PC-3 (cell line): ENCODE measurements at regions not wholly inside any gene's neighbourhood (a gene's known extent, or its start where the extent isn't known, plus 50 kb on each side); places are given as distances from the start of the nearest gene placed in this dataset.

ENCODE experiments used
- ATAC-seq: fragments of 200-7000 bp; cut with Tn5 transposase; 2 replicates; pipeline ENCODE4 v1.9.1; 2020; ENCODE audit warnings: mild to moderate bottlenecking, moderate library complexity
- BruUV-seq: library from RNA; stranded (reverse); fragments of 400-500 nt; replicated peaks from 2 replicates; lab custom pipeline; 2021; lab: Mats Ljungman, UMichigan
- CTCF ChIA-PET: fragments of 300-600 bp; sonication (Branson Sonifier 250); formaldehyde crosslinking; loops from one replicate; lab custom pipeline; 2022; ENCODE audit warnings: antibody characterized with exemption; lab: Charles Lee
- POLR2A ChIA-PET: fragments of 300-600 bp; sonication (Branson Sonifier 250); formaldehyde crosslinking; loops from one replicate; lab custom pipeline; 2022; ENCODE audit warnings: antibody characterized with exemption; ENCODE audit not compliant: unreplicated experiment; lab: Charles Lee
- DNase-seq: peaks from one replicate; pipeline ENCODE4 v3.0.0-alpha.2; 2015
- H2AFZ ChIP-seq: fragments of 300-600 bp; sonication (generic); 2 replicates; pipeline ENCODE4 v1.6.0; 2016; ENCODE audit warnings: antibody characterized with exemption, low read length
- H3F3A ChIP-seq: fragments of 300-600 bp; sonication (generic); one replicate; pipeline ENCODE4 v1.6.0; 2017; ENCODE audit warnings: antibody characterized with exemption, low read length, control low read depth, mild to moderate bottlenecking; ENCODE audit not compliant: unreplicated experiment
- H3K27ac ChIP-seq: fragments of 300-600 bp; sonication (generic); 2 replicates; pipeline ENCODE4 v1.5.1; 2016; ENCODE audit warnings: mild to moderate bottlenecking, low read length
- H3K27me3 ChIP-seq: fragments of 300-600 bp; sonication (generic); 2 replicates; pipeline ENCODE4 v1.6.1; 2016; ENCODE audit warnings: low read length, mixed read lengths
- H3K36me3 ChIP-seq: fragments of 300-600 bp; sonication (generic); 2 replicates; pipeline ENCODE4 v1.6.1; 2016; ENCODE audit warnings: low read depth, mixed run types, low read length, mixed read lengths
- H3K4me1 ChIP-seq: fragments of 300-600 bp; sonication (generic); 2 replicates; pipeline ENCODE4 v1.5.1; 2016; ENCODE audit warnings: low read length; ENCODE audit not compliant: insufficient read depth
- H3K4me2 ChIP-seq: fragments of 300-600 bp; sonication (generic); 2 replicates; pipeline ENCODE4 v1.6.0; 2016; ENCODE audit warnings: low read length
- H3K4me3 ChIP-seq: fragments of 300-600 bp; sonication (generic); 2 replicates; pipeline ENCODE4 v1.5.1; 2016; ENCODE audit warnings: mild to moderate bottlenecking, low read length, mixed read lengths
- H3K79me2 ChIP-seq: fragments of 300-600 bp; sonication (generic); 2 replicates; pipeline ENCODE4 v1.6.1; 2017; ENCODE audit warnings: low read length, mixed read lengths
- H3K9ac ChIP-seq: fragments of 300-600 bp; sonication (generic); 2 replicates; pipeline ENCODE4 v1.6.0; 2016; ENCODE audit warnings: mild to moderate bottlenecking, low read length
- H3K9me2 ChIP-seq: fragments of 300-600 bp; sonication (generic); replicated peaks from 2 replicates; pipeline ENCODE4 v1.6.1; 2016; ENCODE audit warnings: mixed run types, low read length, mixed read lengths
- H3K9me3 ChIP-seq: fragments of 300-600 bp; sonication (generic); 2 replicates; pipeline ENCODE4 v1.6.1; 2016; ENCODE audit warnings: low read length, mixed read lengths
- H4K20me1 ChIP-seq: fragments of 300-600 bp; sonication (generic); 2 replicates; pipeline ENCODE4 v1.6.1; 2016; ENCODE audit warnings: low read length, mixed read lengths
- EZH2 ChIP-seq: fragments of 300-600 bp; sonication (generic); IDR thresholded peaks from one replicate; pipeline ENCODE4 v1.6.1; 2017; ENCODE audit warnings: antibody characterized with exemption, mild to moderate bottlenecking, low read length; ENCODE audit not compliant: unreplicated experiment
- EZH2phosphoT487 ChIP-seq: fragments of 300-600 bp; sonication (generic); IDR thresholded peaks from 2 replicates; pipeline ENCODE4 v1.6.1; 2018; ENCODE audit warnings: mild to moderate bottlenecking, antibody characterized with exemption, low read length, borderline replicate concordance
- intact Hi-C: fragments of 100-400 bp; cut with micrococcal nuclease; formaldehyde crosslinking; loops from 2 replicates; pipeline ENCODE4 v1.9.0; 2023
- TF ChIP-seq, protein P1 (sequence below): fragments of 300-600 bp; sonication (generic); conservative IDR thresholded peaks from 2 replicates; pipeline ENCODE4 v1.5.1; 2017; ENCODE audit warnings: antibody characterized with exemption, low read depth, mild to moderate bottlenecking, low read length

GRCh38 chr18:73717570-73717969, 430.1 kb downstream of the FBXO15 start:
- H3K27me3 ChIP-seq = no peaks in the 10 kb centered on the region
- no peaks in the 10 kb centered on the region for H3K9me3 ChIP-seq
- CTCF ChIA-PET = no interaction called here
- ATAC-seq (peak; percentile 92), DNase-seq (peak; percentile 79)
- peak overlapping the region; percentile 55 for H3K27ac ChIP-seq
- no peaks in the 10 kb centered on the region for H3K9me2 ChIP-seq
- intact Hi-C loops = no loop called here
- H3K9ac ChIP-seq = no peak overlapping the region
- H3K36me3 ChIP-seq = no peaks in the 10 kb centered on the region
- H3F3A ChIP-seq = no peaks in the 10 kb centered on the region
- no TSS peak for BruUV-seq
- H3K79me2 ChIP-seq = no peaks in the 10 kb centered on the region
- TF ChIP-seq EZH2phosphoT487 (no peak), EZH2 (no peak)
- TF ChIP-seq, protein P1, sequence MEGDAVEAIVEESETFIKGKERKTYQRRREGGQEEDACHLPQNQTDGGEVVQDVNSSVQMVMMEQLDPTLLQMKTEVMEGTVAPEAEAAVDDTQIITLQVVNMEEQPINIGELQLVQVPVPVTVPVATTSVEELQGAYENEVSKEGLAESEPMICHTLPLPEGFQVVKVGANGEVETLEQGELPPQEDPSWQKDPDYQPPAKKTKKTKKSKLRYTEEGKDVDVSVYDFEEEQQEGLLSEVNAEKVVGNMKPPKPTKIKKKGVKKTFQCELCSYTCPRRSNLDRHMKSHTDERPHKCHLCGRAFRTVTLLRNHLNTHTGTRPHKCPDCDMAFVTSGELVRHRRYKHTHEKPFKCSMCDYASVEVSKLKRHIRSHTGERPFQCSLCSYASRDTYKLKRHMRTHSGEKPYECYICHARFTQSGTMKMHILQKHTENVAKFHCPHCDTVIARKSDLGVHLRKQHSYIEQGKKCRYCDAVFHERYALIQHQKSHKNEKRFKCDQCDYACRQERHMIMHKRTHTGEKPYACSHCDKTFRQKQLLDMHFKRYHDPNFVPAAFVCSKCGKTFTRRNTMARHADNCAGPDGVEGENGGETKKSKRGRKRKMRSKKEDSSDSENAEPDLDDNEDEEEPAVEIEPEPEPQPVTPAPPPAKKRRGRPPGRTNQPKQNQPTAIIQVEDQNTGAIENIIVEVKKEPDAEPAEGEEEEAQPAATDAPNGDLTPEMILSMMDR = no peak
- no peaks in the 10 kb centered on the region for H4K20me1 ChIP-seq
- H3K4me3 ChIP-seq = no peak overlapping the region
- POLR2A ChIA-PET = no interaction called here
- no peak overlapping the region for H2AFZ ChIP-seq
- H3K4me2 ChIP-seq = peak overlapping the region; percentile 9
- H3K4me1 ChIP-seq = peaks cover 12% of the 10 kb centered on the region

GRCh38 chr18:73715210-73715670, 432.4 kb downstream of the FBXO15 start:
- BruUV-seq = no TSS peak

GRCh38 chr18:73714466-73714865, 433.2 kb downstream of the FBXO15 start:
- DNase-seq (no peak), ATAC-seq (no peak)
- no peak overlapping the region for H2AFZ ChIP-seq
- H4K20me1 ChIP-seq = no peaks in the 10 kb centered on the region
- no peaks in the 10 kb centered on the region for H3K9me3 ChIP-seq
- H3K4me3 ChIP-seq = no peak overlapping the region
- no peak overlapping the region for H3K4me2 ChIP-seq
- intact Hi-C loops = no loop called here
- H3K79me2 ChIP-seq = no peaks in the 10 kb centered on the region
- H3K27me3 ChIP-seq = no peaks in the 10 kb centered on the region
- ChIA-PET POLR2A (no interaction called here), CTCF (no interaction called here)
- peaks cover 12% of the 10 kb centered on the region for H3K4me1 ChIP-seq
- H3K36me3 ChIP-seq = no peaks in the 10 kb centered on the region
- H3F3A ChIP-seq = no peaks in the 10 kb centered on the region
- no TSS peak for BruUV-seq
- H3K9me2 ChIP-seq = no peaks in the 10 kb centered on the region
- H3K27ac ChIP-seq = no peak overlapping the region
- H3K9ac ChIP-seq = no peak overlapping the region
- TF ChIP-seq EZH2 (no peak), EZH2phosphoT487 (no peak)
- TF ChIP-seq, protein P1 = no peak

More at GRCh38 chr18:73715210-73715670, 432.4 kb downstream of the FBXO15 start:
- no peak overlapping the region for H3K4me3 ChIP-seq
- no peaks in the 10 kb centered on the region for H3K79me2 ChIP-seq
- no peak overlapping the region for H3K27ac ChIP-seq
- ATAC-seq = no peak
- TF ChIP-seq, protein P1 = no peak
- TF ChIP-seq EZH2 = no peak
- TF ChIP-seq EZH2phosphoT487 = no peak
- intact Hi-C loops = no loop called here
- ChIA-PET POLR2A (no interaction called here), CTCF (no interaction called here)
- H3K36me3 ChIP-seq = no peaks in the 10 kb centered on the region
- H4K20me1 ChIP-seq = no peaks in the 10 kb centered on the region
- DNase-seq = no peak
- H3K9me2 ChIP-seq = no peaks in the 10 kb centered on the region
- no peaks in the 10 kb centered on the region for H3K9me3 ChIP-seq
- H3K4me2 ChIP-seq = no peak overlapping the region
- H3K27me3 ChIP-seq = no peaks in the 10 kb centered on the region
- H3K9ac ChIP-seq = no peak overlapping the region
- no peaks in the 10 kb centered on the region for H3F3A ChIP-seq
- H2AFZ ChIP-seq = no peak overlapping the region
- peaks cover 12% of the 10 kb centered on the region for H3K4me1 ChIP-seq
